HepG2 (cell line): ENCODE measurements at regions not wholly inside any gene's neighbourhood (a gene's known extent, or its start where the extent isn't known, plus 50 kb on each side); places are given as distances from the start of the nearest gene placed in this dataset.

Source experiments
- ATAC-seq: fragments of 200-7000 bp; cut with Tn5 transposase; 3 replicates; pipeline ENCODE4 v1.9.1; 2020; ENCODE audit warnings: mild to moderate bottlenecking, moderate library complexity
- BruUV-seq: library from RNA; stranded (reverse); fragments of 400-500 nt; replicated peaks from 2 replicates; lab custom pipeline; 2021; lab: Mats Ljungman, UMichigan
- CTCF ChIA-PET: fragments of 300-600 bp; formaldehyde crosslinking; extraction: SDS; loops from one replicate; lab custom pipeline; 2021; ENCODE audit warnings: low total read pairs, inconsistent platforms, low intra/inter-chr PET ratio; lab: Yijun Ruan, JAX
- POLR2A ChIA-PET: fragments of 350-600 bp; sonication (Branson Sonifier 250); formaldehyde crosslinking; loops from one replicate; lab custom pipeline; 2020; ENCODE audit warnings: antibody characterized with exemption, inconsistent platforms; lab: Yijun Ruan, JAX
- DNase-seq: peaks from one replicate; pipeline ENCODE4 v3.0.0-alpha.2; 2015; ENCODE audit warnings: low spot score
- FAIRE-seq: peaks from 3 replicates; lab custom pipeline; 2011; peaks lifted over from hg19 to GRCh38; lab: Jason Lieb, UNC
- H2AFZ ChIP-seq: one replicate; pipeline ENCODE4 v1.6.1; 2011; ENCODE audit warnings: low read length, inconsistent platforms
- H3K27ac ChIP-seq: fragments of 300-600 bp; 3 replicates; pipeline ENCODE4 v1.8.0; 2011; ENCODE audit warnings: mixed run types, mild to moderate bottlenecking, mixed read lengths, low read length, inconsistent platforms; ENCODE audit not compliant: insufficient read depth; ENCODE audit errors: extremely low read length
- H3K27me3 ChIP-seq, 2 experiments: fragments of 200-600 bp in 1 of 2; 2 replicates in 1 of 2; 3 replicates in 1 of 2; pipeline versions ENCODE4 v1.6.0 to v1.8.0; 2011; ENCODE audit warnings: low read length in 2 of 2, mild to moderate bottlenecking in 2 of 2, moderate library complexity in 2 of 2, inconsistent platforms in 1 of 2; ENCODE audit not compliant: insufficient read depth in 2 of 2, control insufficient read depth in 1 of 2
- H3K36me3 ChIP-seq, 2 experiments: fragments of 200-600 bp in 1 of 2; replicated peaks in 1 of 2; 2 replicates in 1 of 2; 3 replicates in 1 of 2; pipeline versions ENCODE4 v1.5.1 to v1.8.0; 2011; ENCODE audit warnings: low read length in 2 of 2, inconsistent platforms in 1 of 2; ENCODE audit not compliant: insufficient read depth in 2 of 2, control insufficient read depth in 1 of 2
- H3K4me1 ChIP-seq: 2 replicates; pipeline ENCODE4 v1.5.1; 2012; ENCODE audit warnings: low read length, inconsistent platforms; ENCODE audit not compliant: insufficient read depth
- H3K4me2 ChIP-seq: 2 replicates; pipeline ENCODE4 v1.6.0; 2011; ENCODE audit warnings: low read depth, low read length, inconsistent platforms
- H3K4me3 ChIP-seq, 3 experiments: fragments of 200-600 bp in 1 of 3; sonication (generic), shearing (Covaris generic) in 1 of 3; replicated peaks in 1 of 3; 2 replicates each; pipeline ENCODE4 v1.5.1; 2011 to 2016; ENCODE audit warnings: low read length in 3 of 3, inconsistent platforms in 2 of 3, low read depth in 2 of 3, mild to moderate bottlenecking in 2 of 3, control low read depth in 1 of 3, mixed read lengths in 1 of 3; ENCODE audit not compliant: insufficient read depth in 1 of 3
- H3K79me2 ChIP-seq: one replicate; pipeline ENCODE4 v1.6.1; 2011; ENCODE audit warnings: low read length, inconsistent platforms; ENCODE audit not compliant: insufficient read depth
- H3K9ac ChIP-seq: 2 replicates; pipeline ENCODE4 v1.6.0; 2011; ENCODE audit warnings: mild to moderate bottlenecking, low read depth, low read length, inconsistent platforms; ENCODE audit not compliant: insufficient read depth
- H3K9me3 ChIP-seq: 2 replicates; pipeline ENCODE4 v1.5.1; 2012; ENCODE audit warnings: mild to moderate bottlenecking, low read length
- H4K20me1 ChIP-seq: 2 replicates; pipeline ENCODE4 v1.6.0; 2011; ENCODE audit warnings: inconsistent platforms, mild to moderate bottlenecking, low read length, moderate library complexity; ENCODE audit not compliant: insufficient read depth
- ARNT2 ChIP-seq: sonication (generic); formaldehyde crosslinking; IDR thresholded peaks from 2 replicates; pipeline ENCODE4 v1.8.0; 2022; ENCODE audit warnings: mild to moderate bottlenecking, low read depth, missing genetic modification reagents, moderate library complexity
- CSRNP2 ChIP-seq: sonication (generic); formaldehyde crosslinking; conservative IDR thresholded peaks from 2 replicates; pipeline ENCODE4 v1.8.0; 2022; ENCODE audit warnings: low read depth, missing genetic modification reagents
- FOXA3 ChIP-seq: IDR thresholded peaks from 2 replicates; pipeline ENCODE4 v1.6.1; 2016; ENCODE audit warnings: missing genetic modification reagents, missing compliant biosample characterization
- HNF1A ChIP-seq, 2 experiments: sonication (generic) in 1 of 2; formaldehyde crosslinking in 1 of 2; IDR thresholded peaks; 2 replicates each; pipeline versions ENCODE4 v1.4.0 to v1.6.1; 2016 to 2020; ENCODE audit warnings: borderline replicate concordance in 1 of 2, low read depth in 1 of 2, mild to moderate bottlenecking in 1 of 2, missing genetic modification reagents in 1 of 2
- ZBED4 ChIP-seq: sonication (generic); formaldehyde crosslinking; IDR thresholded peaks from 2 replicates; pipeline ENCODE4 v1.4.0; 2020; ENCODE audit warnings: missing genetic modification reagents, borderline replicate concordance
- ZNF101 ChIP-seq: sonication (generic); formaldehyde crosslinking; IDR thresholded peaks from 2 replicates; pipeline ENCODE4 v1.4.0; 2020; ENCODE audit warnings: mild to moderate bottlenecking, low read depth, missing genetic modification reagents, borderline replicate concordance
- ZNF34 ChIP-seq: sonication (generic); formaldehyde crosslinking; IDR thresholded peaks from 2 replicates; pipeline ENCODE4 v1.4.0; 2020; ENCODE audit warnings: mild to moderate bottlenecking, missing genetic modification reagents, borderline replicate concordance
- ZNF597 ChIP-seq: sonication (generic); formaldehyde crosslinking; IDR thresholded peaks from 2 replicates; pipeline ENCODE4 v1.5.0; 2020; ENCODE audit warnings: missing genetic modification reagents
- WGBS: methylation state at CpG from one replicate; pipeline ENCODE4 v1.1.6; 2017; ENCODE audit warnings: low lambda C conversion rate; 5-methylcytosine and 5-hydroxymethylcytosine counted together
- in situ Hi-C: cut with HindIII; loops from 2 replicates; pipeline ENCODE4 v1.10.0; 2017; ENCODE audit warnings: low pct_unique_long_range_greater_than_20kb; ENCODE audit not compliant: extremely low pct_ligation_motif_present
- intact Hi-C: fragments of 100-400 bp; cut with micrococcal nuclease; formaldehyde crosslinking; loops from one replicate; pipeline ENCODE4 v1.10.0; 2022; ENCODE audit not compliant: unreplicated experiment
- TF ChIP-seq, protein P1 (sequence below): conservative IDR thresholded peaks from 2 replicates; pipeline ENCODE4 v1.6.1; 2018; ENCODE audit warnings: missing genetic modification reagents
- TF ChIP-seq, protein P2 (sequence below): IDR thresholded peaks from 2 replicates; pipeline ENCODE4 v1.6.1; 2018; ENCODE audit warnings: missing genetic modification reagents, mild to moderate bottlenecking, missing compliant biosample characterization

GRCh38 chr5:92237896-92238295 lies 854.8 kb upstream of the ARRDC3 start:
- Histone ChIP-seq H3K27ac (no peak overlapping the region), H3K4me1 (no peaks in the 10 kb centered on the region), H3K27me3 (no peaks in the 10 kb centered on the region), H3K36me3 (no peaks in the 10 kb centered on the region), H3K4me2 (no peak overlapping the region), H3K9ac (no peak overlapping the region), H3K9me3 (no peaks in the 10 kb centered on the region), H2AFZ (no peak overlapping the region), H4K20me1 (no peaks in the 10 kb centered on the region), H3K4me3 (no peak overlapping the region), H3K79me2 (no peaks in the 10 kb centered on the region)
- 76% methylated on average over 2 of the region's 2 CpGs for WGBS
- DNase-seq (no peak), ATAC-seq (no peak), FAIRE-seq (no peak)
- CTCF ChIA-PET, result no interaction called here
- POLR2A ChIA-PET, result no interaction called here
- in situ Hi-C loops, result no loop called here
- BruUV-seq, result no TSS peak
- intact Hi-C loops, result no loop called here
- TF ChIP-seq ZBED4 (CRISPR knock-in tag) (no peak), HNF1A (IDR thresholded peaks at IDR 0.05; ENCODE audit: low read depth) (no peak), HNF1A (CRISPR knock-in tag; IDR thresholded peaks at IDR 0.05; ENCODE audit: borderline replicate concordance) (no peak), ZNF101 (CRISPR knock-in tag) (no peak), ZNF34 (CRISPR knock-in tag) (no peak), CSRNP2 (CRISPR knock-in tag) (no peak), ZNF597 (CRISPR knock-in tag) (no peak), FOXA3 (CRISPR knock-in tag) (no peak), ARNT2 (CRISPR knock-in tag) (no peak)
- TF ChIP-seq, protein P1, sequence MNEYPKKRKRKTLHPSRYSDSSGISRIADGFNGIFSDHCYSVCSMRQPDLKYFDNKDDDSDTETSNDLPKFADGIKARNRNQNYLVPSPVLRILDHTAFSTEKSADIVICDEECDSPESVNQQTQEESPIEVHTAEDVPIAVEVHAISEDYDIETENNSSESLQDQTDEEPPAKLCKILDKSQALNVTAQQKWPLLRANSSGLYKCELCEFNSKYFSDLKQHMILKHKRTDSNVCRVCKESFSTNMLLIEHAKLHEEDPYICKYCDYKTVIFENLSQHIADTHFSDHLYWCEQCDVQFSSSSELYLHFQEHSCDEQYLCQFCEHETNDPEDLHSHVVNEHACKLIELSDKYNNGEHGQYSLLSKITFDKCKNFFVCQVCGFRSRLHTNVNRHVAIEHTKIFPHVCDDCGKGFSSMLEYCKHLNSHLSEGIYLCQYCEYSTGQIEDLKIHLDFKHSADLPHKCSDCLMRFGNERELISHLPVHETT (CRISPR knock-in tag), result no peak
- TF ChIP-seq, protein P2, sequence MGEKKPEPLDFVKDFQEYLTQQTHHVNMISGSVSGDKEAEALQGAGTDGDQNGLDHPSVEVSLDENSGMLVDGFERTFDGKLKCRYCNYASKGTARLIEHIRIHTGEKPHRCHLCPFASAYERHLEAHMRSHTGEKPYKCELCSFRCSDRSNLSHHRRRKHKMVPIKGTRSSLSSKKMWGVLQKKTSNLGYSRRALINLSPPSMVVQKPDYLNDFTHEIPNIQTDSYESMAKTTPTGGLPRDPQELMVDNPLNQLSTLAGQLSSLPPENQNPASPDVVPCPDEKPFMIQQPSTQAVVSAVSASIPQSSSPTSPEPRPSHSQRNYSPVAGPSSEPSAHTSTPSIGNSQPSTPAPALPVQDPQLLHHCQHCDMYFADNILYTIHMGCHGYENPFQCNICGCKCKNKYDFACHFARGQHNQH (CRISPR knock-in tag), result no peak
